ENCODE measurements at regions not wholly inside any gene's neighbourhood (a gene's known extent, or its start where the extent isn't known, plus 50 kb on each side); places are given as distances from the start of the nearest gene placed in this dataset.

GRCh38 chr3:117842086-117842485 is 1132.5 kb downstream of the TUSC7 start:
- no peak for TF ChIP-seq CTCF (IDR thresholded peaks at IDR 0.05)
- no peaks in the 10 kb centered on the region for H3K27me3 ChIP-seq (ENCODE audit: insufficient read depth in 3 of 3, low read length in 2 of 3)
- H3K36me3 ChIP-seq (ENCODE audit: insufficient read depth in 1 of 2, low read depth in 1 of 2): no peaks in the 10 kb centered on the region
- 19 to 55% (median 29%) methylated on average over 1 of the region's 1 CpG for WGBS, 3 donors
- no peak overlapping the region for H3K4me3 ChIP-seq
- ATAC-seq (no peak), DNase-seq (no peak)
- H3K4me1 ChIP-seq: no peaks in the 10 kb centered on the region
- no peaks in the 10 kb centered on the region for H3K9me3 ChIP-seq
- no peak overlapping the region for H3K27ac ChIP-seq
- intact Hi-C loops (cut with DNase I): no loop called here

DNA sequence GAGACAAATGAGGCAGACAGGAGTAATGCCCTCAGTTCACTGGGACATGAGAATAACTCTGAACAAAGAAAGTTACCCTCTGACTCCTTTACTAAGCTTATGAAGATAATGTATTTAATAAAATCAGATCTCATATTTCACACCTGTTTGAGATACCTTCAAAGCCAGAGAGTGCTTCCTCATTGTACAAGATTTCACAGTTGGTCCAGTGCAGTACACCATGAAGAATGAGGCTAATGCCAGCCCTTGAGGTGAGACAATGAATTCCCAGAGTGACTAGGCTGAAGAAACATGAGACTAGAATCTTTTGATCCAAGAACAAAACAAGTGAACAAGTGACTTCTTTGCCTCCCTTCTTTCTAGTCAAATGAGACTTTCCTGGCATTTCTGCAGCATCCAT is 1133.8 kb downstream of the TUSC7 start:
- Histone ChIP-seq H3K36me3 (ENCODE audit: insufficient read depth in 1 of 2, low read depth in 1 of 2) (no peaks in the 10 kb centered on the region), H3K9me3 (no peaks in the 10 kb centered on the region), H3K4me1 (no peaks in the 10 kb centered on the region), H3K27me3 (ENCODE audit: insufficient read depth in 3 of 3, low read length in 2 of 3) (no peaks in the 10 kb centered on the region), H3K4me3 (no peak overlapping the region), H3K27ac (no peak overlapping the region)
- ATAC-seq (no peak), DNase-seq (no peak)
- TF ChIP-seq CTCF (IDR thresholded peaks at IDR 0.05): no peak
- intact Hi-C loops (cut with DNase I): no loop called here

- WGBS, 3 donors: 62 to 68% (median 67%) methylated on average over 2 of the region's 2 CpGs
- intact Hi-C loops (cut with DNase I): no loop called here
- TF ChIP-seq CTCF (IDR thresholded peaks at IDR 0.05): no peak
Observed at GRCh38 chr3:117844676-117845075, 1135.1 kb downstream of the TUSC7 start.

GRCh38 chr3:117846238-117846637 is 1136.7 kb downstream of the TUSC7 start:
- Histone ChIP-seq H3K4me1 (no peaks in the 10 kb centered on the region), H3K4me3 (no peak overlapping the region), H3K9me3 (no peaks in the 10 kb centered on the region), H3K27ac (no peak overlapping the region), H3K27me3 (ENCODE audit: insufficient read depth in 3 of 3, low read length in 2 of 3) (no peaks in the 10 kb centered on the region), H3K36me3 (ENCODE audit: insufficient read depth in 1 of 2, low read depth in 1 of 2) (no peaks in the 10 kb centered on the region)
- no peak for TF ChIP-seq CTCF (IDR thresholded peaks at IDR 0.05)
- 47 to 64% (median 62%) methylated on average over 1 of the region's 1 CpG for WGBS, 3 donors
- ATAC-seq (no peak), DNase-seq (no peak)
- intact Hi-C loops (cut with DNase I): no loop called here

More at GRCh38 chr3:117844676-117845075, 1135.1 kb downstream of the TUSC7 start:
- Histone ChIP-seq H3K27ac (no peak overlapping the region), H3K27me3 (ENCODE audit: insufficient read depth in 3 of 3, low read length in 2 of 3) (no peaks in the 10 kb centered on the region), H3K4me3 (no peak overlapping the region), H3K4me1 (no peaks in the 10 kb centered on the region), H3K9me3 (no peaks in the 10 kb centered on the region), H3K36me3 (ENCODE audit: insufficient read depth in 1 of 2, low read depth in 1 of 2) (no peaks in the 10 kb centered on the region)
- DNase-seq: no peak
- no peak for ATAC-seq

GRCh38 chr3:117848606-117849005 is 1139.0 kb downstream of the TUSC7 start:
- no peak for DNase-seq

More at GRCh38 chr3:117848606-117849005, 1139.0 kb downstream of the TUSC7 start:
- no peak for ATAC-seq
- Histone ChIP-seq H3K27me3 (ENCODE audit: insufficient read depth in 3 of 3, low read length in 2 of 3) (no peaks in the 10 kb centered on the region), H3K9me3 (no peaks in the 10 kb centered on the region), H3K36me3 (ENCODE audit: insufficient read depth in 1 of 2, low read depth in 1 of 2) (no peaks in the 10 kb centered on the region), H3K27ac (no peak overlapping the region), H3K4me3 (no peak overlapping the region), H3K4me1 (no peaks in the 10 kb centered on the region)
- TF ChIP-seq CTCF (IDR thresholded peaks at IDR 0.05): no peak
- intact Hi-C loops (cut with DNase I): no loop called here
